Heart left ventricle (tissue), 16 donors: ENCODE measurements at regions not wholly inside any gene's neighbourhood (a gene's known extent, or its start where the extent isn't known, plus 50 kb on each side); places are given as distances from the start of the nearest gene placed in this dataset.

Experiments used
- ATAC-seq, 4 donors: fragments of 200-7000 bp; cut with Tn5 transposase; one replicate each; pipeline ENCODE4 v1.9.1; 2020 to 2022; ENCODE audit warnings: moderate library complexity in 4 of 4, mild to moderate bottlenecking in 3 of 4, moderate number of reproducible peaks in 1 of 4
- DNase-seq, 5 donors: peaks; one replicate each; pipeline ENCODE4 v3.0.0-alpha.2; 2020
- H3K27ac ChIP-seq, 12 donors: fragments of 200-600 bp; sonication (generic) in 4 of 12; one replicate each; pipeline versions ENCODE4 v1.5.0 to v1.8.0; 2016 to 2022; ENCODE audit warnings: mild to moderate bottlenecking in 2 of 12
- H3K27me3 ChIP-seq, 9 donors: fragments of 200-600 bp; sonication (generic) in 2 of 9; one replicate each; pipeline versions ENCODE4 v1.5.1 to v1.8.0; 2016 to 2022; ENCODE audit warnings: mild to moderate bottlenecking in 3 of 9
- H3K36me3 ChIP-seq, 9 donors: fragments of 200-600 bp; sonication (generic) in 2 of 9; one replicate each; pipeline versions ENCODE4 v1.5.0 to v1.8.0; 2018 to 2022; ENCODE audit warnings: mild to moderate bottlenecking in 2 of 9
- H3K4me1 ChIP-seq, 12 donors: fragments of 200-600 bp; sonication (generic) in 4 of 12; one replicate each; pipeline versions ENCODE4 v1.5.0 to v1.8.0; 2016 to 2022; ENCODE audit warnings: mild to moderate bottlenecking in 3 of 12
- H3K4me3 ChIP-seq, 12 donors: fragments of 200-600 bp; sonication (generic) in 4 of 12; one replicate each; pipeline versions ENCODE4 v1.5.0 to v1.8.0; 2017 to 2022; ENCODE audit warnings: mild to moderate bottlenecking in 9 of 12, moderate library complexity in 4 of 12
- H3K9me3 ChIP-seq, 12 donors: fragments of 200-600 bp; sonication (generic) in 4 of 12; one replicate each; pipeline versions ENCODE4 v1.5.0 to v1.8.0; 2016 to 2022; ENCODE audit warnings: mild to moderate bottlenecking in 1 of 12
- POLR2A ChIP-seq, 2 donors: fragments of 450-650 bp; IDR thresholded peaks; one replicate each; pipeline ENCODE4 v1.6.1; 2017; ENCODE audit warnings: antibody characterized with exemption in 2 of 2, mild to moderate bottlenecking in 2 of 2, moderate library complexity in 2 of 2
- WGBS, 4 donors: extraction: QIAGEN DNeasy Blood & Tissue Kit in 2 of 4; methylation state at CpG; one replicate each; pipeline versions ENCODE4 v1.1.5 to v1.1.7; 2013 to 2018; 5-methylcytosine and 5-hydroxymethylcytosine counted together
- intact Hi-C, 10 donors: fragments of 100-400 bp; cut with DNase I; formaldehyde crosslinking; loops; one replicate each; pipeline versions ENCODE4 v1.11.1 to v1.14.2; 2022
- TF ChIP-seq, protein P1 (sequence below), 12 donors: fragments of 200-600 bp; sonication (generic) in 4 of 12; IDR thresholded peaks; one replicate each; pipeline versions ENCODE4 v1.5.0 to v1.8.0; 2018 to 2022; ENCODE audit warnings: antibody characterized with exemption in 12 of 12, mild to moderate bottlenecking in 5 of 12
- donor health status: ischemic (EF 13 %, LVEDD 7.1; RV severe dilation, severe dysfunction).
- donor health status: healthy with polysubstance abuse.
- donor health status: DM: no; HTN: yes; CAD: no.
- donor health status: DM: no; HTN: no; CAD: no.
- donor health status: ischemic (EF 25% LVEDD 6.9; RV normal size, moderate dysfunction).
- donor health status: ischemic (EF 25% LVEDD 5.7; RV mildly dilated, moderate dysfunction).
- donor health status: healthy.
- donor health status: DM: yes; HTN: yes; CAD: no.
- donor health status: ischemic (EF 35%, LVEDD 5.7; RV mildly dilated, moderate dysfunction).
- donor health status: nonischemic (EF 11% LVEDD 7.7; RV severe dilation, severe dysfunction).
- donor health status: DM: yes; HTN: yes; CAD: no.
- donor health status: PGD.
- donor health status: ischemic (EF 29% LVEDD 5.4; RV normal size, mild dysfunction).
- donor health status: nonischemic (EF 23%, LVEDD 6.1; RV moderate dilation, normal function).

GRCh38 chr4:107265859-107266258 is 229.7 kb upstream of the DKK2 start:
- ATAC-seq: no peak
- Histone ChIP-seq H3K9me3 (no peaks in the 10 kb centered on the region), H3K27me3 (no peaks in the 10 kb centered on the region), H3K4me1 (no peaks in the 10 kb centered on the region), H3K4me3 (no peak overlapping the region), H3K27ac (no peak overlapping the region), H3K36me3 (no peaks in the 10 kb centered on the region)
- intact Hi-C loops: no loop called here
- 69 to 76% (median 73%) methylated on average over 6 of the region's 6 CpGs for WGBS, 4 donors
- TF ChIP-seq POLR2A (IDR thresholded peaks at IDR 0.05): no peak
- TF ChIP-seq, protein P1, sequence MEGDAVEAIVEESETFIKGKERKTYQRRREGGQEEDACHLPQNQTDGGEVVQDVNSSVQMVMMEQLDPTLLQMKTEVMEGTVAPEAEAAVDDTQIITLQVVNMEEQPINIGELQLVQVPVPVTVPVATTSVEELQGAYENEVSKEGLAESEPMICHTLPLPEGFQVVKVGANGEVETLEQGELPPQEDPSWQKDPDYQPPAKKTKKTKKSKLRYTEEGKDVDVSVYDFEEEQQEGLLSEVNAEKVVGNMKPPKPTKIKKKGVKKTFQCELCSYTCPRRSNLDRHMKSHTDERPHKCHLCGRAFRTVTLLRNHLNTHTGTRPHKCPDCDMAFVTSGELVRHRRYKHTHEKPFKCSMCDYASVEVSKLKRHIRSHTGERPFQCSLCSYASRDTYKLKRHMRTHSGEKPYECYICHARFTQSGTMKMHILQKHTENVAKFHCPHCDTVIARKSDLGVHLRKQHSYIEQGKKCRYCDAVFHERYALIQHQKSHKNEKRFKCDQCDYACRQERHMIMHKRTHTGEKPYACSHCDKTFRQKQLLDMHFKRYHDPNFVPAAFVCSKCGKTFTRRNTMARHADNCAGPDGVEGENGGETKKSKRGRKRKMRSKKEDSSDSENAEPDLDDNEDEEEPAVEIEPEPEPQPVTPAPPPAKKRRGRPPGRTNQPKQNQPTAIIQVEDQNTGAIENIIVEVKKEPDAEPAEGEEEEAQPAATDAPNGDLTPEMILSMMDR (IDR thresholded peaks at IDR 0.05): no peak
- DNase-seq: no peak

DNA sequence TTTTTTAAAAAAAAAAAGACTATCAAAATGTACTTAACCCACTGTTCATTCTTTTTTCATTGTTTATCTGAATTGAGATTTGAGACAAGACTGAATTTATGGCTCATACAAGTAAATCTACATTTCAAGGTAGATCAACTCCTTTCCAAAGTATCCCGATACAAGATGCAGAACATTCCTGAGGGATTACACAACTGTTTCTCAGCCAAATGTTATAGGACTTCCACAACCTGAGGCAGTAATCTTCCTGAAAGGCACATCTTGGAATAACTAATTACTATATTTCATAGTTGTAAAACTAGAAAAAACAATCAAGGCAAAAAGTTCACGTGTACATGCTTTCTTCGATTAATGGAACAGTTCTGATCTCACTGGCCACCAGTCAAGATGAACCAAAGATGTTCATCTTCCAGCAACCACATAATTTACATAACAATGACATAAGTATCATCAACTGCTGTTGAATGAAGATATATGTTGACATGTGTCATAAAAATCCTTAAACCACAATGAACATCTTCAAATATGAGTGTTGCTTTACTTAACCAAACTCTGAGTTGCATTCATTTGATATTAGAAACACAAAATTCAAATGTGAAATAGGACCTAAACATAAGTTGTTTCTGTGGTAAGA is 225.2 kb upstream of the DKK2 start:
- H3K4me1 ChIP-seq: no peaks in the 10 kb centered on the region
- intact Hi-C loops: no loop called here
- H3K9me3 ChIP-seq: no peaks in the 10 kb centered on the region
- no peaks in the 10 kb centered on the region for H3K36me3 ChIP-seq
- ATAC-seq (no peak), DNase-seq (no peak)
- 69 to 81% (median 72%) methylated on average over 3 of the region's 3 CpGs for WGBS, 4 donors
- TF ChIP-seq, protein P1 (IDR thresholded peaks at IDR 0.05): no peak
- TF ChIP-seq POLR2A (IDR thresholded peaks at IDR 0.05): no peak
- H3K27me3 ChIP-seq: no peaks in the 10 kb centered on the region
- no peak overlapping the region for H3K27ac ChIP-seq
- no peak overlapping the region for H3K4me3 ChIP-seq

GRCh38 chr4:107258359-107258758 is 222.2 kb upstream of the DKK2 start:
- Histone ChIP-seq H3K36me3 (no peaks in the 10 kb centered on the region), H3K9me3 (no peaks in the 10 kb centered on the region), H3K4me1 (no peaks in the 10 kb centered on the region), H3K27me3 (no peaks in the 10 kb centered on the region), H3K27ac (no peak overlapping the region), H3K4me3 (no peak overlapping the region)
- ATAC-seq (no peak), DNase-seq (no peak)
- WGBS, 4 donors: 69 to 79% (median 75%) methylated on average over 2 of the region's 2 CpGs
- no peak for TF ChIP-seq POLR2A (IDR thresholded peaks at IDR 0.05)
- TF ChIP-seq, protein P1 (IDR thresholded peaks at IDR 0.05): no peak
- intact Hi-C loops: no loop called here

DNA sequence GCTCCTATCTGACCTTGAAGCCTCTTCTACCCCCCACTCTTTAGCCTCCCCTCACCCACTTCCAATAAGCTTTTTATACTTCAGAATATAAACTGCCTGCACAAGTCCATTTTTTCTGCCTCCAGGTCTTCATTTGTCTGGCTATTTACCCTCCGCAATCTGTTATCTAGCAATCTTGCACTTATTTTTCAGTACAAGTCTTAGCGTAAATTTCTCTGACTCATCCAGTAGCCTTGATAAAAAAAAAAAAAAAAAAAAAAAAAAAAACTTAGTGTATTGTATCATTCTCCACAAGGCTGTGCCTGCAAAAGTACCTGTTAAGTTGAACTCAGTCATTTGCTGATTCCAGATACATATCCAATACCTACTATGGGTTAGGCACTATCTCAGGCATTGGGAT is 219.5 kb upstream of the DKK2 start:
- Histone ChIP-seq H3K4me1 (no peaks in the 10 kb centered on the region), H3K9me3 (no peaks in the 10 kb centered on the region), H3K4me3 (no peak overlapping the region), H3K27me3 (no peaks in the 10 kb centered on the region), H3K27ac (no peak overlapping the region), H3K36me3 (no peaks in the 10 kb centered on the region)
- WGBS, 4 donors: 75 to 87% (median 81%) methylated on average over 2 of the region's 2 CpGs
- no peak for ATAC-seq
- TF ChIP-seq, protein P1 (IDR thresholded peaks at IDR 0.05): no peak
- no peak for TF ChIP-seq POLR2A (IDR thresholded peaks at IDR 0.05)
- DNase-seq: no peak
- intact Hi-C loops: no loop called here
